ENCODE measurements at regions not wholly inside any gene's neighbourhood (a gene's known extent, or its start where the extent isn't known, plus 50 kb on each side); places are given as distances from the start of the nearest gene placed in this dataset.

GRCh38 chr1:100649146-100649545 is 70.4 kb upstream of the VCAM1 start:
- TF ChIP-seq YY1 (IDR thresholded peaks at IDR 0.05; ENCODE audit: insufficient read depth, insufficient read length) (no peak), ZNF274 (IDR thresholded peaks at IDR 0.05; ENCODE audit: low read depth, low read length) (no peak), SUZ12 (IDR thresholded peaks at IDR 0.05; ENCODE audit: extremely low read depth, insufficient read depth, insufficient read length) (no peak)
